ENCODE measurements at regions not wholly inside any gene's neighbourhood (a gene's known extent, or its start where the extent isn't known, plus 50 kb on each side); places are given as distances from the start of the nearest gene placed in this dataset.

GRCh38 chr1:164949771-164950471, 390.9 kb downstream of the PBX1 start:
- no CpG with 5 or more reads among the region's 2 CpGs for WGBS
- H3K9ac ChIP-seq (ENCODE audit: low read length) = no peak overlapping the region

GRCh38 chr1:164948101-164948500, 389.1 kb downstream of the PBX1 start:
- no CpG with 5 or more reads among the region's 1 CpG for WGBS
- Histone ChIP-seq H3K79me1 (replicated peaks; ENCODE audit: low read length, poor library complexity, severe bottlenecking) (no peaks in the 10 kb centered on the region), H2AFZ (ENCODE audit: low read depth, low read length) (no peak overlapping the region), H2AK5ac (ENCODE audit: low read length, severe bottlenecking) (no peak overlapping the region), H4K8ac (ENCODE audit: low read length) (no peak overlapping the region), H2BK15ac (ENCODE audit: low read depth, poor library complexity, severe bottlenecking) (no peak overlapping the region), H3K18ac (ENCODE audit: low read depth in 1 of 2, low read length in 2 of 2) (no peak overlapping the region), H3K9me3 (ENCODE audit: control insufficient read depth, low read length) (peaks cover 30% of the 10 kb centered on the region), H4K91ac (ENCODE audit: low read length) (no peak overlapping the region), H2BK5ac (ENCODE audit: low read depth, low read length, poor library complexity, severe bottlenecking) (no peak overlapping the region), H2BK12ac (ENCODE audit: low read length in 2 of 2) (no peak overlapping the region), H3K4me2 (ENCODE audit: low read length, poor library complexity, severe bottlenecking) (no peak overlapping the region), H3K36me3 (ENCODE audit: control insufficient read depth in 1 of 2, insufficient read depth in 2 of 2, low read depth in 1 of 2, low read length in 2 of 2) (no peaks in the 10 kb centered on the region), H3K4me3 (ENCODE audit: insufficient read depth in 1 of 2, low read depth in 1 of 2, low read length in 2 of 2) (no peak overlapping the region), H2BK120ac (ENCODE audit: low read depth, low read length) (no peak overlapping the region), H3K27me3 (ENCODE audit: control insufficient read depth in 1 of 2, insufficient read depth in 1 of 2, low read length in 2 of 2) (no peaks in the 10 kb centered on the region), H3K4me1 (ENCODE audit: control insufficient read depth, insufficient read depth, low read depth, low read length) (no peaks in the 10 kb centered on the region), H3K4ac (ENCODE audit: low read depth in 1 of 2, low read length in 2 of 2) (no peak overlapping the region), H3K14ac (ENCODE audit: low read length in 2 of 2) (no peak overlapping the region), H3K9ac (ENCODE audit: low read length) (no peak overlapping the region), H3K23ac (ENCODE audit: low read length in 2 of 2) (no peak overlapping the region), H3K27ac (ENCODE audit: low read length, poor library complexity, severe bottlenecking) (no peak overlapping the region)
- DNase-seq = no peak

More at GRCh38 chr1:164949771-164950471, 390.9 kb downstream of the PBX1 start:
- Histone ChIP-seq H2BK5ac (ENCODE audit: low read depth, low read length, poor library complexity, severe bottlenecking) (no peak overlapping the region), H3K4ac (ENCODE audit: low read depth in 1 of 2, low read length in 2 of 2) (no peak overlapping the region), H3K79me1 (replicated peaks; ENCODE audit: low read length, poor library complexity, severe bottlenecking) (no peaks in the 10 kb centered on the region), H2AFZ (ENCODE audit: low read depth, low read length) (no peak overlapping the region), H4K91ac (ENCODE audit: low read length) (no peak overlapping the region), H3K14ac (ENCODE audit: low read length in 2 of 2) (no peak overlapping the region), H2AK5ac (ENCODE audit: low read length, severe bottlenecking) (no peak overlapping the region), H2BK120ac (ENCODE audit: low read depth, low read length) (no peak overlapping the region), H3K4me3 (ENCODE audit: insufficient read depth in 1 of 2, low read depth in 1 of 2, low read length in 2 of 2) (no peak overlapping the region), H3K27me3 (ENCODE audit: control insufficient read depth in 1 of 2, insufficient read depth in 1 of 2, low read length in 2 of 2) (no peaks in the 10 kb centered on the region), H3K4me1 (ENCODE audit: control insufficient read depth, insufficient read depth, low read depth, low read length) (no peaks in the 10 kb centered on the region), H3K9me3 (ENCODE audit: control insufficient read depth, low read length) (peaks cover 28% of the 10 kb centered on the region), H2BK15ac (ENCODE audit: low read depth, poor library complexity, severe bottlenecking) (no peak overlapping the region), H3K18ac (ENCODE audit: low read depth in 1 of 2, low read length in 2 of 2) (no peak overlapping the region), H4K8ac (ENCODE audit: low read length) (no peak overlapping the region), H3K23ac (ENCODE audit: low read length in 2 of 2) (no peak overlapping the region), H3K27ac (ENCODE audit: low read length, poor library complexity, severe bottlenecking) (no peak overlapping the region), H3K4me2 (ENCODE audit: low read length, poor library complexity, severe bottlenecking) (no peak overlapping the region), H3K36me3 (ENCODE audit: control insufficient read depth in 1 of 2, insufficient read depth in 2 of 2, low read depth in 1 of 2, low read length in 2 of 2) (no peaks in the 10 kb centered on the region), H2BK12ac (ENCODE audit: low read length in 2 of 2) (no peak overlapping the region)
- DNase-seq = no peak

- H2BK120ac ChIP-seq (ENCODE audit: low read depth, low read length) = no peak overlapping the region
- H2BK5ac ChIP-seq (ENCODE audit: low read depth, low read length, poor library complexity, severe bottlenecking) = no peak overlapping the region
- H3K4me3 ChIP-seq (ENCODE audit: insufficient read depth in 1 of 2, low read depth in 1 of 2, low read length in 2 of 2) = no peak overlapping the region
- H3K36me3 ChIP-seq (ENCODE audit: control insufficient read depth in 1 of 2, insufficient read depth in 2 of 2, low read depth in 1 of 2, low read length in 2 of 2) = no peaks in the 10 kb centered on the region
- no peaks in the 10 kb centered on the region for H3K27me3 ChIP-seq (ENCODE audit: control insufficient read depth in 1 of 2, insufficient read depth in 1 of 2, low read length in 2 of 2)
- H2BK12ac ChIP-seq (ENCODE audit: low read length in 2 of 2) = no peak overlapping the region
- 63% methylated on average over 2 of the region's 2 CpGs for WGBS
- no peaks in the 10 kb centered on the region for H3K4me1 ChIP-seq (ENCODE audit: control insufficient read depth, insufficient read depth, low read depth, low read length)
- H4K8ac ChIP-seq (ENCODE audit: low read length) = no peak overlapping the region
- peaks cover 5% of the 10 kb centered on the region for H3K9me3 ChIP-seq (ENCODE audit: control insufficient read depth, low read length)
- H2BK15ac ChIP-seq (ENCODE audit: low read depth, poor library complexity, severe bottlenecking) = no peak overlapping the region
- no peak overlapping the region for H3K9ac ChIP-seq (ENCODE audit: low read length)
- H3K79me1 ChIP-seq (replicated peaks; ENCODE audit: low read length, poor library complexity, severe bottlenecking) = no peaks in the 10 kb centered on the region
- no peak overlapping the region for H4K91ac ChIP-seq (ENCODE audit: low read length)
- no peak overlapping the region for H2AK5ac ChIP-seq (ENCODE audit: low read length, severe bottlenecking)
- H3K23ac ChIP-seq (ENCODE audit: low read length in 2 of 2) = no peak overlapping the region
- H3K4ac ChIP-seq (ENCODE audit: low read depth in 1 of 2, low read length in 2 of 2) = no peak overlapping the region
- no peak overlapping the region for H3K18ac ChIP-seq (ENCODE audit: low read depth in 1 of 2, low read length in 2 of 2)
- H2AFZ ChIP-seq (ENCODE audit: low read depth, low read length) = no peak overlapping the region
- no peak for DNase-seq
- H3K14ac ChIP-seq (ENCODE audit: low read length in 2 of 2) = no peak overlapping the region
- no peak overlapping the region for H3K27ac ChIP-seq (ENCODE audit: low read length, poor library complexity, severe bottlenecking)
- H3K4me2 ChIP-seq (ENCODE audit: low read length, poor library complexity, severe bottlenecking) = no peak overlapping the region
These were observed 378.3 kb downstream of the PBX1 start for GRCh38 chr1:164937291-164937690.

GRCh38 chr1:164932580-164932979, 373.6 kb downstream of the PBX1 start:
- Histone ChIP-seq H2BK5ac (ENCODE audit: low read depth, low read length, poor library complexity, severe bottlenecking) (no peak overlapping the region), H3K18ac (ENCODE audit: low read depth in 1 of 2, low read length in 2 of 2) (no peak overlapping the region), H4K91ac (ENCODE audit: low read length) (no peak overlapping the region), H2BK120ac (ENCODE audit: low read depth, low read length) (no peak overlapping the region), H3K23ac (ENCODE audit: low read length in 2 of 2) (no peak overlapping the region), H2BK15ac (ENCODE audit: low read depth, poor library complexity, severe bottlenecking) (no peak overlapping the region), H3K9me3 (ENCODE audit: control insufficient read depth, low read length) (no peaks in the 10 kb centered on the region), H3K79me1 (replicated peaks; ENCODE audit: low read length, poor library complexity, severe bottlenecking) (no peaks in the 10 kb centered on the region), H3K27ac (ENCODE audit: low read length, poor library complexity, severe bottlenecking) (no peak overlapping the region), H2BK12ac (ENCODE audit: low read length in 2 of 2) (no peak overlapping the region), H3K4ac (ENCODE audit: low read depth in 1 of 2, low read length in 2 of 2) (no peak overlapping the region), H3K4me2 (ENCODE audit: low read length, poor library complexity, severe bottlenecking) (no peak overlapping the region), H2AK5ac (ENCODE audit: low read length, severe bottlenecking) (no peak overlapping the region), H2AFZ (ENCODE audit: low read depth, low read length) (no peak overlapping the region), H3K27me3 (ENCODE audit: control insufficient read depth in 1 of 2, insufficient read depth in 1 of 2, low read length in 2 of 2) (no peaks in the 10 kb centered on the region), H3K4me1 (ENCODE audit: control insufficient read depth, insufficient read depth, low read depth, low read length) (no peaks in the 10 kb centered on the region), H3K14ac (ENCODE audit: low read length in 2 of 2) (no peak overlapping the region), H3K36me3 (ENCODE audit: control insufficient read depth in 1 of 2, insufficient read depth in 2 of 2, low read depth in 1 of 2, low read length in 2 of 2) (no peaks in the 10 kb centered on the region), H3K4me3 (ENCODE audit: insufficient read depth in 1 of 2, low read depth in 1 of 2, low read length in 2 of 2) (no peak overlapping the region), H4K8ac (ENCODE audit: low read length) (no peak overlapping the region), H3K9ac (ENCODE audit: low read length) (no peak overlapping the region)
- no CpG with 5 or more reads among the region's 4 CpGs for WGBS
- no peak for DNase-seq
